NCI-H2107 treated with DMSO at 0.1 percent for 48 hours (cell line): ENCODE measurements at regions not wholly inside any gene's neighbourhood (a gene's known extent, or its start where the extent isn't known, plus 50 kb on each side); places are given as distances from the start of the nearest gene placed in this dataset.
"Not testable (repeated sequence)": the region's sequence is repeated elsewhere in the genome, so short reads cannot be mapped to it uniquely, and the experiment has no call there.

ENCODE experiments used
- DNase-seq: peaks from one replicate; lab custom pipeline; 2025; ENCODE audit not compliant: unreplicated experiment; lab: John Stamatoyannopoulos, UW

DNA sequence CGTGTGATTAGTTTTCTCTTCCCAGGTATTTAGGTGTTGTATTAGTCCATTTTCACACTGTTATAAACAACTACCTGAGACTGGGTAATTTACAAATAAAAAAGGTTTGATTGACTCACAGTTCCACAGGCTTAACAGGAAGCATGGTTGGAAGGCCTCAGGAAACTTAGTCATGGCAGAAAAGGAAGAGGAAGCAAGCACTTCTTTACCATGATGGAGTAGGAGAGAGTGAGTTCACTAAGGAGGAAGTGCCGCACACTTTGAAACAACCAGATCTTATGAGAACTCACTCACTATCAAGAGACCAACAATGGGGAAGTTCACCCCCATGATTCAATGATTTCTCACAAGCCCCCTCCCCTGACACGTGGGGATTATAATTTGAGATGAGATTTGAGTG, 1343.7 kb upstream of the GOT2 start:
- DNase-seq = no peak

- DNase-seq = no peak
Measured at GRCh38 chr16:60074378-60074777, 1340.3 kb upstream of the GOT2 start.

DNA sequence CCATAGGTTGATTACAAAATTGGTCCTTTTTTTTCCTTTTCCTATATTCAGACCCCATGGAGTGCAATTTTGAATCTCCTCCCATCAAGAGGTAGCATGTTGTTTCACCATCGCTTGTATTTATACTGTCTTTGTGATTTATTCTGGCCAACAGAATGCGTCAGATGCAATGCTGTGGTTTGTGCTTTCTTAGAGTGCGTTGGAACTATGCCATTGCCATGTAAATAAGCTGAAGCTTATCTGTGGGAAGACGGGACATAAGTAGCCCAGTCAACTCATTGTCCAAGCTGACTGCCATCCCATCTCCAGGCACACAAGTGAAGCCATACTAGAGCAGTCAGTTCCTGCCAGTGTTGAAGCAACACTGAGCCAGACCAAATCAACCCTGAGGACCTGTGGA, 1339.3 kb upstream of the GOT2 start:
- no peak for DNase-seq

DNA sequence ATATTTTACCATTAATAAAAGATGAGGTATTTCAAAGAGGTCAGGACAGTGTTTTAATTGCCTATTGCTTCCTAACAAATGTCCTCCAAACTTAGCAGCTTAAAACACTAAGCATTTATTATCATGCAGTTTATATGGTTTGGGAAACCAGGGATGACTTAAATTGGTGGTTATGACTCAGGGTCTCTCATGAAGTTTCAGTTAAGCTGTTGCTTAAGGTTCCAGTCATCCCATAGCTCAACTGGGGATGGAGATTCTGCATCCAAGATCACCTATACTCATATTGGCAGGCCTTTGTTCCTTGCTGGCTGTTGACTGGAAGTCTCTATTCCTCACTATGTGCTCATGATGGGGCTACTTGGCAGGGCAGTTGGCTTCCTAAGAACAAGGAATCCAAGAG, 1329.9 kb upstream of the GOT2 start:
- no peak for DNase-seq

DNA sequence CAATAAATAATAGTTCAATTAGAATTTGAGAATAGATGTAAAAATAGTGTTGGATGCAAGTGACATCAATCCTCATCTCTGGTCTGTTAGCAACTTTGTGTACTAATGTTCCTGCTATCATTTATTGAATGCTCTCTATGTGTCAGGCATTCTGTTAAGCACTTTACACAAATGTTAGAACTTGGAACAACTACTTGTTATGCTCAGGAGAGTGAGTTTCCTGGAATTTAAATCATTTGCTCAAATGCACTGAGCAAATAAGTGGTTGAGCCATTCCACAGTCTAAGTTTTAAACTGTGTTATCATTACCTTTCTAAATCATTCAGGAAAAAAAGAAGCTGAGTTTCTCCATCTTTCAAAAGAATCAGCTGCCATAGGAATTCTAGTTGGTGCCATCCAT, 1327.3 kb upstream of the GOT2 start:
- no peak for DNase-seq

DNA sequence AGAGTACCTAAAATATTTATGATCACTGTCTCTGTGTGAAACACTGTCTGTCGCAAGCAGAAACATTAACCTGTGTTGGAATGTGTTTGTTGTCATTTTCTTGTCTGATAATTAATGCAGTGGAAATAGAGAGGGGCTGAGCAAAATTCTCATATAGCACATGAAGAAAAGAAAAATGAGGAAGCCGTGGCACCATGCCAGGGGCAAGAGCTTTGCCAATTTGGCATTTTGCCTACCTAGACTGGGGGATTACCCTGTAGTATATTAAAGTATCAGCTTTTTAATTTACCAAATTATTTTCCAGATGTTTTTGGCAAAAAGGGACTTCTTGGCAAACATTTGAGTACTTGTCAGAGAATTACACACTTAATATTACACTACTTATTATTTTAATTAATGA, 1326.6 kb upstream of the GOT2 start:
- DNase-seq = no peak

- no peak for DNase-seq
Measured at GRCh38 chr16:60059141-60059540, 1325.0 kb upstream of the GOT2 start.

DNA sequence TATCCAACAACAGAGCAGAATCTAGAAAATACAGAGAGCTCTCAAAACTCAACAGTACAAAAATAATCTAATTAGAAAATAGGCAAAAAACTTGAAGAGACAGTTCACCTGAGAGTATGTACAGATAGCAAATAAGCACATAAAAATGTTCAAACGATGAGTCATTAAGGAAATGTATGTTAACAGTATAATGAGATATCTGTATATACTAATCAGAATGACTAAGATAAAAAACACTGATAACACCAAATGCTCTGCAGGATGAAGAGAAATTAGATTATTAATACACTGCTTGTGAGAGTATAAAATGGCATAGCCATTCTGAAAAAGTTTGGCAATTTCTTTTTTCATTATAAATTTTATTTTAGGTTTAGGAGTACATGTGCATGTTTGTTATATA, 1307.6 kb upstream of the GOT2 start:
- DNase-seq = no peak

DNA sequence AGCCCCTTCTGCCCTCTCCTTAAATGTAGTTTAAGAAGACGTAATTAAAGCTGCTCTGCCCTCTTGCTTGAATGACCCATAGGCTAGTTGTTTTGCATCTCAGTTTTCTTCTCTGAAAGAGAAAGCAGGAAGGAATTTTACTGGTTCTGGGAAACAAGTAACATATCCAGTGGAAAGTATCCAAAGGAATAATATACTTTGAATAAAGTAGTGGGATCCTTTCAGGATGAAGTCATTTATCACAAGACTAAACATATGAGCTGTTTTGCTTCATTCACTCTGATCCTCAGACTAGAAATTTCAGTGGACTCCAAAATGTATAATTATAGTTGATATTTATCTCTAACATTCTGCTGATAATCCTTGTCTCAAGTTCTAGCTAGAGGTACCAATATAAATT, 1297.6 kb upstream of the GOT2 start:
- DNase-seq = no peak

- no peak for DNase-seq
Measured at GRCh38 chr16:60027351-60027750, 1293.2 kb upstream of the GOT2 start.

GRCh38 chr16:60013076-60013475, 1279.0 kb upstream of the GOT2 start:
- no peak for DNase-seq

GRCh38 chr16:60001523-60001922, 1267.4 kb upstream of the GOT2 start:
- no peak for DNase-seq

DNA sequence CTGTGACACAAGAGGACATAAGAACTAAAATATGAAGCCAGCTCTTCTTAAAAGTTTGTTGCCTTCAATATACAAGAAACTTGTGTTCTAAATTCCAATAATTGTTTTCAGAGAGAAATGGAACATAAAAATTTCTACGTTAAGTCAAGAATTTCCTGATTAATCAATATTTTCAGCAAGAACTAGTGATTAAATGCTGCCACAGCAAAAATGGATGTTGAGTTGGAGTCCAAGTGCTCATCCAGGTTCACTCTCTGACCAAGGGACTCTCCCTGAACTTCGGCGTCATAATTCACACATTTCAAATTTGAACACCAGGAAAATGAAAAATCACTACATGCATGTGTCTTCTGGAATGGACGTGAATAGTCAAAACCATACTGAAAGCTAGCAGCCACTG, 1263.6 kb upstream of the GOT2 start:
- no peak for DNase-seq

DNA sequence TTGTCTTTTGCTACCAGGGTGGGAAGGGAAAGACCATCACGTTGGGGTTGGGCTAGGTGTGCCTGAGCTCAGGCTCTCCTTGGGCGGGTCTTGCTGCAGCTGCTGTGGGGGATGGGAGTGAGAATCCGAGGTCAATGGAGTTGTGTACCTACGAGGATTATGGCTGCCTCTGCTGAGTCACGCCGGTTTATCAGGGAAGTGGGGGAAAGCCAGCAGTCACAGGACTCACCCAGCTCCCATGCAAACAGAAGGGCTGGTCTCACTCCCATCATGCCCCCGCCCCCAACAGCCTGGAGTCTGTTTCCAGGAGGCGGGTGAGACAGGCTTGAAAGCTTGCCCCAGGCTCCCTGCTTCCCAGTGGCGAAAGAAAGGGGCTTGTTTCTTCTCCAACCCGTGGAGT, 1259.0 kb upstream of the GOT2 start:
- DNase-seq = no peak

- DNase-seq = no peak
Measured at GRCh38 chr16:59991171-59991570, 1257.1 kb upstream of the GOT2 start.

- no peak for DNase-seq
Measured at GRCh38 chr16:59988591-59988990, 1254.5 kb upstream of the GOT2 start.

GRCh38 chr16:59975953-59976352, 1241.8 kb upstream of the GOT2 start:
- DNase-seq = no peak

GRCh38 chr16:59973966-59974365, 1239.8 kb upstream of the GOT2 start:
- no peak for DNase-seq

DNA sequence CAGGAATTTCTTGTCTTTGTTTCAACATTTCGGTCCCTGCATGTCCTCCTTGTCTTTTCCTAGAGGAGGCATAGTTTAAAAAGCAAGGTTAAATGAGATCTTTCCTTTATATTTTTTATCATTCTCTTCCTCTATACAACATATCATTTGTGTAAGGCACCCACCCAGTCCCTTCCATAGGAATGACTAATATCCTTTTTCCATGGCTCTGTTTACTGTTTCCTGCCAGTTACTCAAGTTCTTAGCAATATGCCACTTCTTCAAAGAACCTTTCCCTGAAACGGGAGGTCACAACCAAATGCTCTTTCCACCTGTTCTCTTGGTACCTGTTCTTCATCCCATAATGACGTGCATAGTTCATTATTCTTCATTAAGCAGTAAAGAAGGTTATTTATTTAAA, 1237.1 kb upstream of the GOT2 start:
- no peak for DNase-seq

DNA sequence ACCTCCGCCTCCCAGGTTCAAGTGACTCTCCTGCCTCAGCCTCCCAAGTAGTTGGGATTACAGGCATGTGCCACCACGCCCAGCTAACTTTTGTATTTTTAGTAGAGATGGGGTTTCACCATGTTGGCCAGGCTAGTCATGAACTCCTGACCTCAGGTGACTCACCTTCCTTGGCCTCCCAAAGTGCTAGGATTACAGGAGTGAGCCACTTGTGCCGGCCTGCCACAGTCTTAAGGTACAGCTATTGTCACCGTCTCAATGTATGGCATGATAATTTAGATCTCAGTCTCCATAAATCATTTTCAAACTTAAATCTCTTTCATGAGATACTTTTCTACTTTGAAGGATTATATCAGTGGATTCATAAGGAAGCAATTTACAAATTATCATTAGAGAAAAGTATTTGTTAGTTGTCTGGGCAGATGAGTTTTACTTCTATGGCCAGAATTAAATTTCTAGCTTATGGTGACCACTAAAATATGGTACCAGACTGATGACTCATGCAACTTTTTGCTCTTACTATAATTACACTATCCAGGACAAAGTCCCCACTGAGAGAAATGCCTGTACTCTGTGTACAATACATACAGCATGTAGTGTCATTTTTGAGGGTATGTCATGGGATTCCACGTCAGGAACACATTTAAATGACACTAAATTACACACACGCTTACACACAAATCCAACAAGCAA, 1230.3 kb upstream of the GOT2 start:
- DNase-seq = no peak

- DNase-seq = no peak
Measured at GRCh38 chr16:59959311-59959710, 1225.2 kb upstream of the GOT2 start.

GRCh38 chr16:59950431-59950830, 1216.3 kb upstream of the GOT2 start:
- no peak for DNase-seq

DNA sequence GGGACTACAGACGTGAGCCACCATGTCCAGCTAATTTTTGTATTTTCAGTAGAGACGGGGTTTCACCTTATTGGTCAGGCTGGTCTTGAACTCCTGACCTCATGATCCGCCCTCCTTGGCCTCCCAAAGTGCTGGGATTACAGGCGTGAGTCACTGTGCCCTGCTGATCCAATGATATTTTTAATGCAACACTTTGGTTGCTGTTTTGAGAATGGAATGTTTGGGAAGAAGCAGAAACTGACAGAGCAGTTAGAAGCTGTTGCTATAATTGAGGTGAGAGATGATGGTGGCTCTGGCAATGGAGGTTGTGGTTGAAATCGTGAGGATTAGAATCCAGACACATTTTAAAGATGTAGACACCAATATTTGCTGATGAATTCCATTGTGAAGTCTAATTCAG, 1209.9 kb upstream of the GOT2 start:
- not testable (repeated sequence) for DNase-seq

- no peak for DNase-seq
Measured at GRCh38 chr16:59941594-59941993, 1207.5 kb upstream of the GOT2 start.
